Testis (tissue), 2 donors: ENCODE measurements at regions not wholly inside any gene's neighbourhood (a gene's known extent, or its start where the extent isn't known, plus 50 kb on each side); places are given as distances from the start of the nearest gene placed in this dataset.

Experiments
- POLR2A ChIP-seq: fragments of 450-650 bp; IDR thresholded peaks from one replicate; pipeline ENCODE4 v1.6.1; 2017; ENCODE audit warnings: antibody characterized with exemption, mild to moderate bottlenecking, moderate library complexity
- TF ChIP-seq, protein P1 (sequence below), 3 experiments: fragments of 450-650 bp in 2 of 3; fragments of 200-600 bp in 1 of 3; sonication (generic) in 1 of 3; IDR thresholded peaks; one replicate each; pipeline ENCODE4 v1.5.1; 2016 to 2019; ENCODE audit warnings: antibody characterized with exemption in 3 of 3, mild to moderate bottlenecking in 2 of 3, moderate library complexity in 1 of 3

DNA sequence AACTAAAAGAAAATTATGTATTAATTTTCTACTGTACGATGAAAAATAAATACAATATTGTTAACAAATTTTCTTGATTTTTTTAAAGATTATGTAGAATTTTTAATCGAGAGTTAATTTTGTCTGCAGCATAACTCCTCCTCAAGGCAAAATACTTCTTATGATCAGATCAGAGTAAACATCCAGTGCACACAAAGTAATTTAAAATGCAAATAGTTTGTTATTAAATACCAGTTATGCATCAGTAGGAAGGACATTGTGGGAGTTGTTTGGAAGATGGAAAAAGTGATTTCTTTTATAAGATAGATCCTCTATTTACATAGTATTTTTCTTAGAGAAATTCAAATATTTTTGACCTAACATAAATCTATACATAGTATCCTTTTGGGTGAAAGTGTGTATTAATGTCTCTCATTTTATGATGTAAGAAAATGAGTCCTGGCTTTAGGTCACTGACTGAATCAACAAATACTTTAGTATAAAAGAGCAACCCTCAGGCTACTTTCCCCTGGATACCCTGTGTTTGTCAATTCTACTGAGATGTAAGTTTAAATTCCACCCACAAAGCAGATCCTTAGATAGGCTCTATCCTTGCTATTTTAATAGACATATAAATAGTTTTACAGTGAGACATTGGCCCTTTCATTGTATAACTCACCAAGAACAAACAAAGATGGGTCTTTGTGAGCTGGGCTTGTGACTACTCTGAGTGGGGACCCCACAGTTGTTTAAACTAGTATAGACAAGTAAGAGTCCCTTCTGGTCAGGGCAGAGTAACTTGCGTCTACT is 1133.7 kb downstream of the GATA3 start:
- TF ChIP-seq, protein P1, sequence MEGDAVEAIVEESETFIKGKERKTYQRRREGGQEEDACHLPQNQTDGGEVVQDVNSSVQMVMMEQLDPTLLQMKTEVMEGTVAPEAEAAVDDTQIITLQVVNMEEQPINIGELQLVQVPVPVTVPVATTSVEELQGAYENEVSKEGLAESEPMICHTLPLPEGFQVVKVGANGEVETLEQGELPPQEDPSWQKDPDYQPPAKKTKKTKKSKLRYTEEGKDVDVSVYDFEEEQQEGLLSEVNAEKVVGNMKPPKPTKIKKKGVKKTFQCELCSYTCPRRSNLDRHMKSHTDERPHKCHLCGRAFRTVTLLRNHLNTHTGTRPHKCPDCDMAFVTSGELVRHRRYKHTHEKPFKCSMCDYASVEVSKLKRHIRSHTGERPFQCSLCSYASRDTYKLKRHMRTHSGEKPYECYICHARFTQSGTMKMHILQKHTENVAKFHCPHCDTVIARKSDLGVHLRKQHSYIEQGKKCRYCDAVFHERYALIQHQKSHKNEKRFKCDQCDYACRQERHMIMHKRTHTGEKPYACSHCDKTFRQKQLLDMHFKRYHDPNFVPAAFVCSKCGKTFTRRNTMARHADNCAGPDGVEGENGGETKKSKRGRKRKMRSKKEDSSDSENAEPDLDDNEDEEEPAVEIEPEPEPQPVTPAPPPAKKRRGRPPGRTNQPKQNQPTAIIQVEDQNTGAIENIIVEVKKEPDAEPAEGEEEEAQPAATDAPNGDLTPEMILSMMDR (IDR thresholded peaks at IDR 0.05): no peak
- TF ChIP-seq POLR2A: no peak
